ENCODE measurements at regions not wholly inside any gene's neighbourhood (a gene's known extent, or its start where the extent isn't known, plus 50 kb on each side); places are given as distances from the start of the nearest gene placed in this dataset.

- H3K79me2 ChIP-seq = no peaks in the 10 kb centered on the region
- no peaks in the 10 kb centered on the region for H3K9me2 ChIP-seq (replicated peaks; ENCODE audit: insufficient read depth)
- TF ChIP-seq EZH2 (IDR thresholded peaks at IDR 0.05; ENCODE audit: borderline replicate concordance) (no peak), EZH2phosphoT487 (IDR thresholded peaks at IDR 0.05; ENCODE audit: low read depth, severe bottlenecking, unreplicated experiment) (no peak), CTCF (IDR thresholded peaks at IDR 0.05; ENCODE audit: poor library complexity) (no peak)
- no peak for DNase-seq (ENCODE audit: low spot score)
- no peak overlapping the region for H2AFZ ChIP-seq
- no peaks in the 10 kb centered on the region for H3K9me3 ChIP-seq (ENCODE audit: low read depth)
- H3K4me3 ChIP-seq = no peak overlapping the region
- WGBS (ENCODE audit: low lambda C conversion rate, missing lambda C conversion rate) = 79% methylated on average over 4 of the region's 4 CpGs
- no peaks in the 10 kb centered on the region for H4K20me1 ChIP-seq (ENCODE audit: insufficient read depth, poor library complexity, severe bottlenecking)
- no peaks in the 10 kb centered on the region for H3K27me3 ChIP-seq
- no peaks in the 10 kb centered on the region for H3K4me1 ChIP-seq (ENCODE audit: insufficient read depth)
- H3K36me3 ChIP-seq (replicated peaks; ENCODE audit: insufficient read depth, low read depth) = no peaks in the 10 kb centered on the region
- no peak overlapping the region for H3K27ac ChIP-seq
- no peak overlapping the region for H3K4me2 ChIP-seq
Observed at GRCh38 chr2:107093426-107093957, 207.5 kb upstream of the ST6GAL2 start.

GRCh38 chr2:107094450-107094986 lies 208.6 kb upstream of the ST6GAL2 start:
- TF ChIP-seq EZH2 (IDR thresholded peaks at IDR 0.05; ENCODE audit: borderline replicate concordance) = no peak
- no peak for TF ChIP-seq EZH2phosphoT487 (IDR thresholded peaks at IDR 0.05; ENCODE audit: low read depth, severe bottlenecking, unreplicated experiment)
- Histone ChIP-seq H3K27me3 (no peaks in the 10 kb centered on the region), H3K36me3 (replicated peaks; ENCODE audit: insufficient read depth, low read depth) (no peaks in the 10 kb centered on the region), H3K27ac (no peak overlapping the region), H4K20me1 (ENCODE audit: insufficient read depth, poor library complexity, severe bottlenecking) (no peaks in the 10 kb centered on the region), H3K9me2 (replicated peaks; ENCODE audit: insufficient read depth) (no peaks in the 10 kb centered on the region), H2AFZ (no peak overlapping the region), H3K4me1 (ENCODE audit: insufficient read depth) (no peaks in the 10 kb centered on the region), H3K4me2 (no peak overlapping the region), H3K4me3 (no peak overlapping the region), H3K79me2 (no peaks in the 10 kb centered on the region), H3K9me3 (ENCODE audit: low read depth) (no peaks in the 10 kb centered on the region)
- 90% methylated on average over 4 of the region's 4 CpGs for WGBS (ENCODE audit: low lambda C conversion rate, missing lambda C conversion rate)
- no peak for DNase-seq (ENCODE audit: low spot score)

- Histone ChIP-seq H3K79me2 (no peaks in the 10 kb centered on the region), H3K4me1 (ENCODE audit: insufficient read depth) (no peaks in the 10 kb centered on the region), H3K9me2 (replicated peaks; ENCODE audit: insufficient read depth) (no peaks in the 10 kb centered on the region), H3K27me3 (no peaks in the 10 kb centered on the region), H4K20me1 (ENCODE audit: insufficient read depth, poor library complexity, severe bottlenecking) (no peaks in the 10 kb centered on the region), H3K27ac (no peak overlapping the region), H3K4me2 (no peak overlapping the region), H3K9me3 (ENCODE audit: low read depth) (no peaks in the 10 kb centered on the region), H3K4me3 (no peak overlapping the region), H2AFZ (no peak overlapping the region), H3K36me3 (replicated peaks; ENCODE audit: insufficient read depth, low read depth) (no peaks in the 10 kb centered on the region)
- DNase-seq (ENCODE audit: low spot score) = no peak
- 95% methylated on average over 8 of the region's 8 CpGs for WGBS (ENCODE audit: low lambda C conversion rate, missing lambda C conversion rate)
- no peak for TF ChIP-seq EZH2phosphoT487 (IDR thresholded peaks at IDR 0.05; ENCODE audit: low read depth, severe bottlenecking, unreplicated experiment)
- no peak for TF ChIP-seq EZH2 (IDR thresholded peaks at IDR 0.05; ENCODE audit: borderline replicate concordance)
- TF ChIP-seq CTCF (IDR thresholded peaks at IDR 0.05; ENCODE audit: poor library complexity) = no peak
Observed at GRCh38 chr2:107102176-107102575, 216.2 kb upstream of the ST6GAL2 start.

GRCh38 chr2:107107351-107107750 lies 221.4 kb upstream of the ST6GAL2 start:
- Histone ChIP-seq H3K4me2 (no peak overlapping the region), H2AFZ (no peak overlapping the region)
- WGBS (ENCODE audit: low lambda C conversion rate, missing lambda C conversion rate) = 59% methylated on average over 2 of the region's 2 CpGs

More at GRCh38 chr2:107107351-107107750, 221.4 kb upstream of the ST6GAL2 start:
- TF ChIP-seq EZH2phosphoT487 (IDR thresholded peaks at IDR 0.05; ENCODE audit: low read depth, severe bottlenecking, unreplicated experiment) = no peak
- TF ChIP-seq CTCF (IDR thresholded peaks at IDR 0.05; ENCODE audit: poor library complexity) = no peak
- TF ChIP-seq EZH2 (IDR thresholded peaks at IDR 0.05; ENCODE audit: borderline replicate concordance) = no peak
- Histone ChIP-seq H3K27me3 (no peaks in the 10 kb centered on the region), H3K4me3 (no peak overlapping the region), H3K36me3 (replicated peaks; ENCODE audit: insufficient read depth, low read depth) (no peaks in the 10 kb centered on the region), H3K9me2 (replicated peaks; ENCODE audit: insufficient read depth) (no peaks in the 10 kb centered on the region), H3K4me1 (ENCODE audit: insufficient read depth) (no peaks in the 10 kb centered on the region), H4K20me1 (ENCODE audit: insufficient read depth, poor library complexity, severe bottlenecking) (no peaks in the 10 kb centered on the region), H3K27ac (no peak overlapping the region), H3K9me3 (ENCODE audit: low read depth) (no peaks in the 10 kb centered on the region), H3K79me2 (no peaks in the 10 kb centered on the region)
- DNase-seq (ENCODE audit: low spot score) = no peak

Data from hepatocyte (in vitro differentiated cells).